ENCODE measurements at regions not wholly inside any gene's neighbourhood (a gene's known extent, or its start where the extent isn't known, plus 50 kb on each side); places are given as distances from the start of the nearest gene placed in this dataset.
"Not testable (repeated sequence)": the region's sequence is repeated elsewhere in the genome, so short reads cannot be mapped to it uniquely, and the experiment has no call there.

- DNase-seq (ENCODE audit: low read depth) = peak; percentile 82
- TF ChIP-seq CTCF (IDR thresholded peaks at IDR 0.05; ENCODE audit: insufficient read depth, low read length) = no peak
- no peak overlapping the region for H3K4me3 ChIP-seq (ENCODE audit: low read depth, low read length)
Observed at GRCh38 chr20:43383026-43383795, 74.5 kb upstream of the SRSF6 start.

- not testable (repeated sequence) for DNase-seq (ENCODE audit: low read depth); H3K4me3 ChIP-seq (ENCODE audit: low read depth, low read length)
Observed at GRCh38 chr20:43382135-43382534, 75.6 kb upstream of the SRSF6 start.

- not testable (repeated sequence) for DNase-seq (ENCODE audit: low read depth); H3K4me3 ChIP-seq (ENCODE audit: low read depth, low read length)
Observed at GRCh38 chr20:43381533-43381932, 76.2 kb upstream of the SRSF6 start.

GRCh38 chr20:43379239-43379917 lies 78.3 kb upstream of the SRSF6 start:
- DNase-seq (ENCODE audit: low read depth) = peak; percentile 95
- no peak for TF ChIP-seq CTCF (IDR thresholded peaks at IDR 0.05; ENCODE audit: insufficient read depth, low read length)
- H3K4me3 ChIP-seq (ENCODE audit: low read depth, low read length) = no peak overlapping the region

GRCh38 chr20:43376831-43377230 lies 80.9 kb upstream of the SRSF6 start:
- no peak for TF ChIP-seq CTCF (IDR thresholded peaks at IDR 0.05; ENCODE audit: insufficient read depth, low read length)
- H3K4me3 ChIP-seq (ENCODE audit: low read depth, low read length) = no peak overlapping the region
- DNase-seq (ENCODE audit: low read depth) = no peak

DNA sequence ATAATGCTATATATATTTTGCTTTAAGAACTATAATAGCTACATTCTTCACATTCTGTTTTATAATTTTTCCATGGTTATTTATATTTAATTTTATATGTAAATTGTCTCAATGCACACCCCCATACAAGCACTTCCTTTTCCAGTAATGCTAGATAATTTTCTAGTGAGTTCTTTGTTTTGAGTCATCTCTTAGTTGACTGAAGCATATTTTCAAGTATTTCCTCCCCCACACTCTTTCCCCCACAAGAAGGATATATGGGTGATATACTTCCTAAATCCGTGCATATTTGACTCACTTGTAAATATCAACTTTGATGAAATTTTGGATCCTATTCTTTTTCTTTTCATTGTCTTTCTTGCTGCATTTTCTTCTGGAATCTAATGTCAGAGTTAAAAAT lies 82.1 kb upstream of the SRSF6 start:
- TF ChIP-seq CTCF (IDR thresholded peaks at IDR 0.05; ENCODE audit: insufficient read depth, low read length) = no peak
- no peak overlapping the region for H3K4me3 ChIP-seq (ENCODE audit: low read depth, low read length)
- DNase-seq (ENCODE audit: low read depth) = peak; percentile 35

GRCh38 chr20:43372051-43372450 lies 85.6 kb upstream of the SRSF6 start:
- no peak for TF ChIP-seq CTCF (IDR thresholded peaks at IDR 0.05; ENCODE audit: insufficient read depth, low read length)
- DNase-seq (ENCODE audit: low read depth) = peak; percentile 67

GRCh38 chr20:43365691-43366090 lies 92.0 kb upstream of the SRSF6 start:
- H3K4me3 ChIP-seq (ENCODE audit: low read depth, low read length) = no peak overlapping the region
- no peak for TF ChIP-seq CTCF (IDR thresholded peaks at IDR 0.05; ENCODE audit: insufficient read depth, low read length)
- DNase-seq (ENCODE audit: low read depth) = no peak

More at GRCh38 chr20:43372051-43372450, 85.6 kb upstream of the SRSF6 start:
- no peak overlapping the region for H3K4me3 ChIP-seq (ENCODE audit: low read depth, low read length)
